HepG2 (cell line): ENCODE measurements at regions not wholly inside any gene's neighbourhood (a gene's known extent, or its start where the extent isn't known, plus 50 kb on each side); places are given as distances from the start of the nearest gene placed in this dataset.

Source experiments
- ATAC-seq: fragments of 200-7000 bp; cut with Tn5 transposase; 3 replicates; pipeline ENCODE4 v1.9.1; 2020; ENCODE audit warnings: mild to moderate bottlenecking, moderate library complexity
- BruUV-seq: library from RNA; stranded (reverse); fragments of 400-500 nt; replicated peaks from 2 replicates; lab custom pipeline; 2021; lab: Mats Ljungman, UMichigan
- CTCF ChIA-PET: fragments of 300-600 bp; formaldehyde crosslinking; extraction: SDS; loops from one replicate; lab custom pipeline; 2021; ENCODE audit warnings: low total read pairs, inconsistent platforms, low intra/inter-chr PET ratio; lab: Yijun Ruan, JAX
- POLR2A ChIA-PET: fragments of 350-600 bp; sonication (Branson Sonifier 250); formaldehyde crosslinking; loops from one replicate; lab custom pipeline; 2020; ENCODE audit warnings: antibody characterized with exemption, inconsistent platforms; lab: Yijun Ruan, JAX
- DNase-seq: peaks from one replicate; pipeline ENCODE4 v3.0.0-alpha.2; 2015; ENCODE audit warnings: low spot score
- FAIRE-seq: peaks from 3 replicates; lab custom pipeline; 2011; peaks lifted over from hg19 to GRCh38; lab: Jason Lieb, UNC
- H2AFZ ChIP-seq: one replicate; pipeline ENCODE4 v1.6.1; 2011; ENCODE audit warnings: low read length, inconsistent platforms
- H3K27ac ChIP-seq: fragments of 300-600 bp; 3 replicates; pipeline ENCODE4 v1.8.0; 2011; ENCODE audit warnings: mixed run types, mild to moderate bottlenecking, mixed read lengths, low read length, inconsistent platforms; ENCODE audit not compliant: insufficient read depth; ENCODE audit errors: extremely low read length
- H3K27me3 ChIP-seq, 2 experiments: fragments of 200-600 bp in 1 of 2; 2 replicates in 1 of 2; 3 replicates in 1 of 2; pipeline versions ENCODE4 v1.6.0 to v1.8.0; 2011; ENCODE audit warnings: low read length in 2 of 2, mild to moderate bottlenecking in 2 of 2, moderate library complexity in 2 of 2, inconsistent platforms in 1 of 2; ENCODE audit not compliant: insufficient read depth in 2 of 2, control insufficient read depth in 1 of 2
- H3K36me3 ChIP-seq, 2 experiments: fragments of 200-600 bp in 1 of 2; replicated peaks in 1 of 2; 2 replicates in 1 of 2; 3 replicates in 1 of 2; pipeline versions ENCODE4 v1.5.1 to v1.8.0; 2011; ENCODE audit warnings: low read length in 2 of 2, inconsistent platforms in 1 of 2; ENCODE audit not compliant: insufficient read depth in 2 of 2, control insufficient read depth in 1 of 2
- H3K4me1 ChIP-seq: 2 replicates; pipeline ENCODE4 v1.5.1; 2012; ENCODE audit warnings: low read length, inconsistent platforms; ENCODE audit not compliant: insufficient read depth
- H3K4me2 ChIP-seq: 2 replicates; pipeline ENCODE4 v1.6.0; 2011; ENCODE audit warnings: low read depth, low read length, inconsistent platforms
- H3K4me3 ChIP-seq, 3 experiments: fragments of 200-600 bp in 1 of 3; sonication (generic), shearing (Covaris generic) in 1 of 3; replicated peaks in 1 of 3; 2 replicates each; pipeline ENCODE4 v1.5.1; 2011 to 2016; ENCODE audit warnings: low read length in 3 of 3, inconsistent platforms in 2 of 3, low read depth in 2 of 3, mild to moderate bottlenecking in 2 of 3, control low read depth in 1 of 3, mixed read lengths in 1 of 3; ENCODE audit not compliant: insufficient read depth in 1 of 3
- H3K79me2 ChIP-seq: one replicate; pipeline ENCODE4 v1.6.1; 2011; ENCODE audit warnings: low read length, inconsistent platforms; ENCODE audit not compliant: insufficient read depth
- H3K9ac ChIP-seq: 2 replicates; pipeline ENCODE4 v1.6.0; 2011; ENCODE audit warnings: mild to moderate bottlenecking, low read depth, low read length, inconsistent platforms; ENCODE audit not compliant: insufficient read depth
- H3K9me3 ChIP-seq: 2 replicates; pipeline ENCODE4 v1.5.1; 2012; ENCODE audit warnings: mild to moderate bottlenecking, low read length
- H4K20me1 ChIP-seq: 2 replicates; pipeline ENCODE4 v1.6.0; 2011; ENCODE audit warnings: inconsistent platforms, mild to moderate bottlenecking, low read length, moderate library complexity; ENCODE audit not compliant: insufficient read depth
- HES4 ChIP-seq: sonication (generic); formaldehyde crosslinking; IDR thresholded peaks from 2 replicates; pipeline ENCODE4 v1.9.0; 2021; ENCODE audit warnings: mild to moderate bottlenecking, missing genetic modification reagents, borderline replicate concordance
- HOXD1 ChIP-seq: sonication (generic); formaldehyde crosslinking; IDR thresholded peaks from 2 replicates; pipeline ENCODE4 v1.5.0; 2020; ENCODE audit warnings: missing genetic modification reagents
- KDM2A ChIP-seq: sonication (generic); formaldehyde crosslinking; IDR thresholded peaks from 2 replicates; pipeline ENCODE4 v1.4.0; 2020; ENCODE audit warnings: low read depth, missing genetic modification reagents, borderline replicate concordance
- RARG ChIP-seq: sonication (generic); formaldehyde crosslinking; IDR thresholded peaks from 2 replicates; pipeline ENCODE4 v1.4.0; 2020; ENCODE audit warnings: low read depth, mild to moderate bottlenecking, missing genetic modification reagents
- TAF15 ChIP-seq: fragments of 200-400 bp; formaldehyde crosslinking; IDR thresholded peaks from one replicate; pipeline ENCODE4 v1.6.1; 2018; ENCODE audit warnings: mild to moderate bottlenecking, low read depth, low read length; ENCODE audit not compliant: poor library complexity, severe bottlenecking
- ZNF33B ChIP-seq: sonication (generic); formaldehyde crosslinking; IDR thresholded peaks from 2 replicates; pipeline ENCODE4 v1.5.1; 2020; ENCODE audit warnings: mild to moderate bottlenecking, missing genetic modification reagents
- ZNF383 ChIP-seq: sonication (generic); formaldehyde crosslinking; IDR thresholded peaks from 2 replicates; pipeline ENCODE4 v1.4.0; 2020; ENCODE audit warnings: missing genetic modification reagents, mild to moderate bottlenecking, borderline replicate concordance
- ZZZ3 ChIP-seq: sonication (generic); formaldehyde crosslinking; IDR thresholded peaks from 2 replicates; pipeline ENCODE4 v1.4.0; 2020; ENCODE audit warnings: missing genetic modification reagents, mild to moderate bottlenecking, borderline replicate concordance
- WGBS: methylation state at CpG from one replicate; pipeline ENCODE4 v1.1.6; 2017; ENCODE audit warnings: low lambda C conversion rate; 5-methylcytosine and 5-hydroxymethylcytosine counted together
- in situ Hi-C: cut with HindIII; loops from 2 replicates; pipeline ENCODE4 v1.10.0; 2017; ENCODE audit warnings: low pct_unique_long_range_greater_than_20kb; ENCODE audit not compliant: extremely low pct_ligation_motif_present
- intact Hi-C: fragments of 100-400 bp; cut with micrococcal nuclease; formaldehyde crosslinking; loops from one replicate; pipeline ENCODE4 v1.10.0; 2022; ENCODE audit not compliant: unreplicated experiment
- TF ChIP-seq, protein P1 (sequence below): sonication (generic); formaldehyde crosslinking; IDR thresholded peaks from 2 replicates; pipeline ENCODE4 v1.8.1; 2023; ENCODE audit warnings: mild to moderate bottlenecking, missing genetic modification reagents

DNA sequence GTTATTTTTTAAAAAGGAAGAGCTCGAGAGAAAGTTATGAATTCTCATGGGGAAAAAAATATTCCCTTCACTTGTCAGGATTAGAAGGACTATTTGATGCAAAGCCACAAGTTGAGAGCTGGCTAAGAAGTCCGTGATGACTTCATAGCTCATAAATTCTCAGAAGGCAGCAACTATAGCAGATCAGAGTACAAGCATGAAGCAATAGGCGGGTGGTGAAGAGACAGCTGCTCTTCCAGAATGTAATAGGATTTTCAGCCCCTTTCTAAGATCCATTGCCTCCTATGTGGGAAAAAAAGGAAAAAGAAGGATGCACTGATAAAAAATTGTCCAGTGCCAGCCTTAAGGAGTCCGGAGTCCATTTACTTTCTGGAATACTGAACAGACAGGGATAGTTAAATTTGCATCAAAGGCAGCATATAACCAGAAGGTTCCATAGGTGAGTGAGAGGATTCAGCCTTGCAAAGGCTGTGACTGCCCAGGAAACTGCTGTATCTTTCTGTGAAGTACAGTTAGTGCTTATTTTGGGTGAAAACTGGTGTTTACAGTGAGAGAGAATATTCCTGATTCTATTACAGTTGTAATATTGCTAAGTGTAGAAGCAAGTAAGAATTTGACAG lies 929.5 kb upstream of the ALCAM start:
- Histone ChIP-seq H3K36me3 (no peaks in the 10 kb centered on the region), H3K9me3 (no peaks in the 10 kb centered on the region), H3K4me3 (no peak overlapping the region), H3K27ac (no peak overlapping the region), H3K4me2 (no peak overlapping the region), H3K79me2 (no peaks in the 10 kb centered on the region), H3K9ac (no peak overlapping the region), H2AFZ (no peak overlapping the region), H3K27me3 (no peaks in the 10 kb centered on the region), H3K4me1 (no peaks in the 10 kb centered on the region), H4K20me1 (no peaks in the 10 kb centered on the region)
- in situ Hi-C loops: no loop called here
- BruUV-seq: no TSS peak
- 2% methylated on average over 4 of the region's 4 CpGs for WGBS
- ATAC-seq (no peak), FAIRE-seq (no peak), DNase-seq (no peak)
- CTCF ChIA-PET: no interaction called here
- POLR2A ChIA-PET: no interaction called here
- intact Hi-C loops: no loop called here
- no peak for TF ChIP-seq ZZZ3 (CRISPR knock-in tag)
- TF ChIP-seq, protein P1, sequence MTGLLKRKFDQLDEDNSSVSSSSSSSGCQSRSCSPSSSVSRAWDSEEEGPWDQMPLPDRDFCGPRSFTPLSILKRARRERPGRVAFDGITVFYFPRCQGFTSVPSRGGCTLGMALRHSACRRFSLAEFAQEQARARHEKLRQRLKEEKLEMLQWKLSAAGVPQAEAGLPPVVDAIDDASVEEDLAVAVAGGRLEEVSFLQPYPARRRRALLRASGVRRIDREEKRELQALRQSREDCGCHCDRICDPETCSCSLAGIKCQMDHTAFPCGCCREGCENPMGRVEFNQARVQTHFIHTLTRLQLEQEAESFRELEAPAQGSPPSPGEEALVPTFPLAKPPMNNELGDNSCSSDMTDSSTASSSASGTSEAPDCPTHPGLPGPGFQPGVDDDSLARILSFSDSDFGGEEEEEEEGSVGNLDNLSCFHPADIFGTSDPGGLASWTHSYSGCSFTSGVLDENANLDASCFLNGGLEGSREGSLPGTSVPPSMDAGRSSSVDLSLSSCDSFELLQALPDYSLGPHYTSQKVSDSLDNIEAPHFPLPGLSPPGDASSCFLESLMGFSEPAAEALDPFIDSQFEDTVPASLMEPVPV (CRISPR knock-in tag): no peak
- TF ChIP-seq ZNF383: no peak

GRCh38 chr3:104437891-104438290 lies 928.8 kb upstream of the ALCAM start:
- CTCF ChIA-PET: no interaction called here
- no peak for DNase-seq
- Histone ChIP-seq H3K27me3 (no peaks in the 10 kb centered on the region), H3K9me3 (no peaks in the 10 kb centered on the region), H4K20me1 (no peaks in the 10 kb centered on the region), H3K4me2 (no peak overlapping the region), H2AFZ (no peak overlapping the region), H3K9ac (no peak overlapping the region), H3K36me3 (no peaks in the 10 kb centered on the region), H3K4me3 (no peak overlapping the region), H3K4me1 (no peaks in the 10 kb centered on the region), H3K27ac (no peak overlapping the region), H3K79me2 (no peaks in the 10 kb centered on the region)
- POLR2A ChIA-PET: no interaction called here
- TF ChIP-seq RARG (CRISPR knock-in tag): no peak
- no peak for TF ChIP-seq HES4
- no peak for TF ChIP-seq ZNF33B
- no peak for TF ChIP-seq KDM2A
- TF ChIP-seq TAF15: no peak
- TF ChIP-seq HOXD1 (CRISPR knock-in tag): no peak
- no TSS peak for BruUV-seq
- no peak for ATAC-seq
- in situ Hi-C loops: no loop called here
- FAIRE-seq: no peak
- intact Hi-C loops: no loop called here
- WGBS: 0% methylated on average over 1 of the region's 1 CpG
